Activated T-cell treated with anti-CD3 and anti-CD28 coated beads, Interleukin-2, amount 50 U/mL, for 4 hours (primary cell): ENCODE measurements at regions not wholly inside any gene's neighbourhood (a gene's known extent, or its start where the extent isn't known, plus 50 kb on each side); places are given as distances from the start of the nearest gene placed in this dataset.

Experiments used
- ATAC-seq, 2 donors: fragments of 200-7000 bp; cut with Tn5 transposase; one replicate each; pipeline ENCODE4 v1.10.0; 2021
- DNase-seq: peaks from one replicate; pipeline ENCODE4 v3.0.0-alpha.2; 2020
- H3K27me3 Mint-ChIP-seq: one replicate; pipeline ENCODE4 v1.8.0; 2021; ENCODE audit warnings: low read depth, mixed read lengths
- H3K36me3 Mint-ChIP-seq: one replicate; pipeline ENCODE4 v1.8.0; 2022; ENCODE audit warnings: mixed read lengths; ENCODE audit not compliant: insufficient read depth
- H3K4me1 Mint-ChIP-seq: one replicate; pipeline ENCODE4 v1.8.0; 2021; ENCODE audit warnings: low read depth, mixed read lengths
- H3K4me3 Mint-ChIP-seq: one replicate; pipeline ENCODE4 v1.8.0; 2021; ENCODE audit warnings: mild to moderate bottlenecking, moderate library complexity, mixed read lengths
- H3K9me3 Mint-ChIP-seq: one replicate; pipeline ENCODE4 v1.8.0; 2021; ENCODE audit warnings: mixed read lengths

- ATAC-seq (peak; percentile 46 to 53), DNase-seq (no peak)
- Mint-ChIP-seq H3K9me3 (peaks cover 11% of the 10 kb centered on the region), H3K36me3 (peaks cover 3% of the 10 kb centered on the region), H3K4me3 (no peak overlapping the region), H3K4me1 (peaks cover 53% of the 10 kb centered on the region), H3K27me3 (no peaks in the 10 kb centered on the region)
Measured at GRCh38 chr12:3951380-3952135, 78.4 kb upstream of the PARP11 start.

DNA sequence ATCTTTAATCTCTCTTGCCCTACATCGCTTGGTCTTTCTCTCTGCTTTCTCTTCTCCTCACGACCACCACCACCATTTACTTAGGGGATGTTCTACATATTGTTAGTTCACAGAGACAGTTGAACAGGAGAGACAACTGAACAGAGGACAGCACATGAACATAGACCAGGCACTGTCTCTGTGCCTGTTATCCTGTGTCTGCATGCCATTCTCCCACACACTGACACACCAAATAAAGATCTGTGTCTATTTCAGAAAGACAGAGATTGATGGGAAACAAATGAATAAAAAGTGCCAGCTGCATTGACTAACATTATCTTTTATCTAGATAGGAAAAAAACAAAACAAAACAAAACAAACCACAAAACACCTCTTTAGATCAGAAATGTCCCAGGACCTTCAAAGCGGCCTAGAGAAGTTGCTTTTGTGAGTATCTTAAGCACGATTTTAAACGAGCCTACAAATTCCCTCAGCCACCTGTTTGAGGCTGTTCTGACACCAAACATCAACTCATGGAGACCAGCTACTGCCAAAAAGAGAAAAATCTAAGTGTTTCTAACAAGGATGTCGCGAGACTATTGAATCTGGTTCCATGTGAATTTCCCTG lies 77.6 kb upstream of the PARP11 start:
- peaks cover 18% of the 10 kb centered on the region for H3K9me3 Mint-ChIP-seq
- peaks cover 3% of the 10 kb centered on the region for H3K36me3 Mint-ChIP-seq
- no peak for DNase-seq
- no peaks in the 10 kb centered on the region for H3K27me3 Mint-ChIP-seq
- H3K4me1 Mint-ChIP-seq = peaks cover 60% of the 10 kb centered on the region
- no peak overlapping the region for H3K4me3 Mint-ChIP-seq
- ATAC-seq = peak in 1 of 2 donors; percentile 35

DNA sequence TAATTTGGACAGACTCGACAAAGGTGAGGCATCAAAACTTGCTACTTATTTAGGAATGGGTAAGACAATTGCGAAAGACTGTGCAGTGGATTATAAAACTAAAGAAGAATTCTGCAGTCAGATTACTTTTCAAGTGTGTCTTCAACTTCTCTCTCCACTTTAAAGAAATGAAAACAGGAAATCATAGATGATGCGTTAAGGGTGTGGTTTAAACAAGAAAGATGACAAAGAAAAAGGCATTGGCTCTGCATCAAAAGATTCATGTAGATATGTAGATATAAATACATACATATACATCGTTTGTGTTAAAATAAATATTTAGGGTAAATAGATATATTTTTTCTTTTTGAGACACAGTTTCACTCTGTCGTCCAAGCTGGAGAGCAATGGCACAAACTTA lies 74.6 kb upstream of the PARP11 start:
- no peaks in the 10 kb centered on the region for H3K27me3 Mint-ChIP-seq
- peaks cover 60% of the 10 kb centered on the region for H3K4me1 Mint-ChIP-seq

GRCh38 chr12:3945671-3946070 lies 72.5 kb upstream of the PARP11 start:
- DNase-seq (no peak), ATAC-seq (no peak)
- H3K9me3 Mint-ChIP-seq = peaks cover 19% of the 10 kb centered on the region

More for the DNA sequence above, 74.6 kb upstream of the PARP11 start:
- Mint-ChIP-seq H3K4me3 (peak overlapping the region; percentile 12), H3K36me3 (peaks cover 3% of the 10 kb centered on the region), H3K9me3 (peaks cover 19% of the 10 kb centered on the region)
- DNase-seq (no peak), ATAC-seq (peak; percentile 40 to 56)

DNA sequence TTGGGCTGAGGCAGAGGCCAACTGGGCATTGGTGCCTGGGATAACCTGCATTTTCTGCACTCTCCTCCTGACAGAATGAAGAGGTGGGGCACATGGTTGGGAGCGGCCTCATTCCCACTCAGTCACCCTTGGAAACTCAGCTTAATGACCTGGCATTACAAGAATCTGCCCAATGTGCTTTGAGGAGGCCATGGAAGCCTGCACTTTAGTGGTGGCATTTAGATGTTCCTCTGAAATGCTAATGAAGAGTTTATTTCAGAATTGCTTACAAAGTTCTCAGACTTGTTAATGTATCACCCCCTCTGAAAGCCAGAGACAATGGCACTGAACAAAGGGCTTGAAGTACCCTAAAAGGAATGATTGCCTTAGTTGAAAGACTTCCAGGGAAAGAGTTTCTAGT lies 71.4 kb upstream of the PARP11 start:
- Mint-ChIP-seq H3K27me3 (no peaks in the 10 kb centered on the region), H3K4me1 (peaks cover 37% of the 10 kb centered on the region), H3K36me3 (peaks cover 3% of the 10 kb centered on the region), H3K4me3 (no peak overlapping the region), H3K9me3 (peaks cover 19% of the 10 kb centered on the region)
- DNase-seq (no peak), ATAC-seq (no peak)

More at GRCh38 chr12:3945671-3946070, 72.5 kb upstream of the PARP11 start:
- Mint-ChIP-seq H3K4me3 (no peak overlapping the region), H3K36me3 (peaks cover 3% of the 10 kb centered on the region), H3K4me1 (peaks cover 47% of the 10 kb centered on the region), H3K27me3 (no peaks in the 10 kb centered on the region)

DNA sequence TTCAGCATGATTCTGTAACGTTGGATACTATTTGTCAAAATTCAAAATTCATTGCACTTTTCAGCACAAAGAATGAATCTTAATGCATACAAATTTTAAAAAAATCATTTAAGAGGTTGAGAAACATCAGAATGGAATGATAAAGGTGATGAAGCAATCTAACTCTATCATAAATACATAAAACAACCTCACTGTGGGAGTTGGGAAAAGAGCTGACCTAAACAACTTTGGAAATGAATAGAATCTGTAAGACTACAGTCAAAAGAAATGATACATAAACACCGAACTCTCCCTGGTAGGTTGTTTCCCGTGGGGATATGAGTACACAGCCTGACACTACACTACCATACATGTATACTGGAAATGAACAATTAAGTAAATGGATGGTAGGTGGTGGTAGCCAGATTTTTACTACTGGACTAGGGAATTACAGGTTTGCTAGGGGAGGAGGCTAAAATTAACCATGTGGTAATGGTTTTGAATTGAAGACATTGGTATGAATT lies 64.9 kb upstream of the PARP11 start:
- no peak overlapping the region for H3K4me3 Mint-ChIP-seq
- no peaks in the 10 kb centered on the region for H3K27me3 Mint-ChIP-seq
- peaks cover 29% of the 10 kb centered on the region for H3K4me1 Mint-ChIP-seq
- ATAC-seq (no peak), DNase-seq (no peak)
- no peaks in the 10 kb centered on the region for H3K36me3 Mint-ChIP-seq
- H3K9me3 Mint-ChIP-seq = no peaks in the 10 kb centered on the region

DNA sequence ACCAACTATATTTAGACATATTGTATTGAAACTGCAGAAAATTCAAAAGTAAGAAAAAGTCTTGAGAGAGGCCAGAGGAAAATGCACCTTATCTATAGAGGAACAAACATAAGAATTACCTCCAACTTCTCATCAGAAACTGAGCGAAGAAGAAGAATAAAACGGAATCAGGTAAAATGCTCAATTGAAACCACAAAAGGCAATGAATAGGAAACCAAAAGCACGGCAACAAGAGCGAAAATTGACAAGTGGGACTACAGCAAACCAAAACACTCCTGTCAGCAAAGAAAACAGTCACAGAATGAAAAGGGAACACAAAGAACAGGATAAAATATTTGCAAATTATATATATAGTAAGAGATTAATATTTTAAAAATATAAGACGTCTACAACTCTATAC lies 61.9 kb upstream of the PARP11 start:
- no peaks in the 10 kb centered on the region for H3K27me3 Mint-ChIP-seq
- H3K36me3 Mint-ChIP-seq = no peaks in the 10 kb centered on the region
- DNase-seq (no peak), ATAC-seq (peak in 1 of 2 donors; percentile 53)
- peak overlapping the region; percentile 65 for H3K4me3 Mint-ChIP-seq
- H3K9me3 Mint-ChIP-seq = no peaks in the 10 kb centered on the region
- H3K4me1 Mint-ChIP-seq = peaks cover 55% of the 10 kb centered on the region

GRCh38 chr12:3933819-3934192 lies 60.6 kb upstream of the PARP11 start:
- no peaks in the 10 kb centered on the region for H3K27me3 Mint-ChIP-seq
- no peak for DNase-seq
- peak; percentile 22 to 23 for ATAC-seq
- no peaks in the 10 kb centered on the region for H3K9me3 Mint-ChIP-seq
- peaks cover 60% of the 10 kb centered on the region for H3K4me1 Mint-ChIP-seq
- no peaks in the 10 kb centered on the region for H3K36me3 Mint-ChIP-seq
- H3K4me3 Mint-ChIP-seq = peak overlapping the region; percentile 64

DNA sequence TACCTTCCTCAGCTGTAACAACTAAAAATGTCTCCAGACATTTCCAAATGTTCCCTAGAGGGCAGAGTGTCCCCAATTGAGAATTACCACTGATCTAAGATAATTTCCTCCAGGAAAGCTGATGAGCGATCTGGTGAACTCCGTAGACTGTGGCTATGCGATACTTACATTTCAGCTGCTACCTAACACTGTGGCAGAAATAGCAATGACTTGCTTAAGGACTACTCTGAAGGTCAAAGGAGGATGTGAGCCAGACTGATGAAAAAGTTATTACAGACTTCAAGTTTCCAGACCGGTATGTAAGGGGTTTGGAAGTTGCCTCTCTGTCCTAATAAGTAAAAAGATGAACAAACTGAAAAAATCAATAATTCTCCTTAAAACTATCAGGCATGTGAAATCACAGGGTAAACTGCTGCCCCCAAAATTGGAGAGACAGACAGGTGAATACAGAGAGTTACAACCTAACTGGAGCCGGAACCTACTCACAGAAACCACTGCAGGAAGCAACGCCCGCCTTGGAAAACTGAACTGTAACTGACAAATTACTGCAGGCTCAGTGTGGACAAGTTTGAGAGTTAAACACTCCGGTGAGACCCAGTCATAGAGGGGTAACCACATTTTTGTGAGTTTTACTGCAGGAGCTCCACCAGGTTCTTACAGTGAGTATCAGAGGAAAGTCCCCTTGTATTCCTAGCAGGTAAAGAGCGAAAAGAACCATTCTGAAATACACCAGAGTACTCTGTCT lies 60.0 kb upstream of the PARP11 start:
- Mint-ChIP-seq H3K36me3 (no peaks in the 10 kb centered on the region), H3K9me3 (no peaks in the 10 kb centered on the region), H3K4me3 (peak overlapping the region; percentile 19), H3K27me3 (no peaks in the 10 kb centered on the region), H3K4me1 (peaks cover 61% of the 10 kb centered on the region)
- peak; percentile 72 to 74 for ATAC-seq
- no peak for DNase-seq

DNA sequence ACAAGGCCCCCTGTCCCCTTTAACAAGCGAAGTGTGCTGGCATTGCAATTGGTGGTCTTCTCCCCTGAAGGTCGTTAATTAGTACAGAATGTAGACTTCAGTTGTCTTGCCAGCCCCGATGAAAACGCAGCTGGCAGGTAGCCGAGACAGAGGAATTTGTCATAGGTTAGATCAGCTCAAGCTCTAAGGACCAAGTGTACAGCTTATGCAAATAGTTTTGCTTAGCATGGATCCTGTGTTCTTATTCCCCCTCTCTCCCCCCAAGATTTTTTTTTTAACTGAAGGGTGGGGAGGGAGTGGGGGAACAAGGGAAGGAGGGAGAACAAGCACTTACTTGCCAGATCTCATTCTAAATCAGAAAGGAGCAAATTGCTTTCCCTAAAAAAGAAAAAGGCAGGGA lies 58.6 kb upstream of the PARP11 start:
- Mint-ChIP-seq H3K4me1 (peaks cover 61% of the 10 kb centered on the region), H3K27me3 (no peaks in the 10 kb centered on the region), H3K36me3 (no peaks in the 10 kb centered on the region), H3K4me3 (no peak overlapping the region), H3K9me3 (no peaks in the 10 kb centered on the region)
- ATAC-seq (no peak), DNase-seq (no peak)

DNA sequence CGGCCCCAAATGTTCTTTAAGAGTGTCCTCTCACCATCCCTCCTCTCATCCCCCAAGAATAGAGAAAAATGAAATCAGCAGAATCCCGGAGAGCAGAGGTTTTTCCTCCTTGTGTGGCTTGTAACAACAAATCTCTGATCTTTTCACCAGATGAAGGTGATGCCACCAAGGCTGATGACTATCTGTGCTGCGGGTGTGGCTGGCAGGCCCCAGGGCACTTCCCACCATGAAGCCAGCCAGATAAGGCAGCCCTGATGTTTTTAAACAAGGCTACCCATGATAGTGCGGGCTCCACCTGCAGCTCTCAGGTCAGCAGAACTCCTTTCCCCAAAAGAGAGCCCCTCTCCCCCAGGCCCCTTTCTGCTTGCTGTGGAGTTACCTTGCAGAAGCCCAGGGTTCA lies 58.0 kb upstream of the PARP11 start:
- ATAC-seq = peak in 1 of 2 donors; percentile 29
- Mint-ChIP-seq H3K27me3 (no peaks in the 10 kb centered on the region), H3K36me3 (no peaks in the 10 kb centered on the region), H3K9me3 (no peaks in the 10 kb centered on the region), H3K4me3 (no peak overlapping the region), H3K4me1 (peaks cover 61% of the 10 kb centered on the region)
- no peak for DNase-seq

GRCh38 chr12:3929875-3930615 lies 56.8 kb upstream of the PARP11 start:
- peaks cover 56% of the 10 kb centered on the region for H3K4me1 Mint-ChIP-seq
- ATAC-seq (no peak), DNase-seq (no peak)
- no peaks in the 10 kb centered on the region for H3K9me3 Mint-ChIP-seq
- H3K36me3 Mint-ChIP-seq = no peaks in the 10 kb centered on the region
- H3K27me3 Mint-ChIP-seq = no peaks in the 10 kb centered on the region
- H3K4me3 Mint-ChIP-seq = no peak overlapping the region

DNA sequence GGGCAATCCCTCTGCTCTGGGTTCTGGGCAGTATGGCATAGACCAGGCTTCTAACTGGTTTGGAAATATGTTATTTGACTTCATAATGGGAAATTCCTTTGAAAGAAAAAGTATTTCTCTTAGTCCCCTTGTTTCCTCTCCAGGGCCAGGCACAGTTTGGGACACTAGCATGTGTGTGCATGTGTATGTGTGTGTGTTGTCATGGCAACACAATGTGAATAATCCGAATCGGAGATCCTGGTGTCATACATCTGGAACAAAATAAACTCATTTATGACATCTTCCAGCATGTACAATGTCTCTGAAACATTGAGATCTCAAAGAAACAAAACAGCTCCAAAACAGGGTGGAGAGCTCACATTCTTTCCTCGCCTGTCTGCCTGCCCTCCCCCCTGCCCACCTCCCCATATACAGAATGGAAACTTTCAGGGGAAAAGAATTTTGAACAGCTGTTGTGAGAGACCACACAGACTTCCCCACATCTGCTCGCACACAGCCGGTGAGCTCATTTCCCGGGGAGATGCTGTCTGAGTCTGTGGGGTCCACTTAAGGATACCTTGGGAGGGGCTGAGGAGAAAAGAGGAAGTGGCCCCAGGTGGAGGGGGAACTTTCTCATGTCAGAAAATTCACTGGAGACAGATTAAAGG lies 55.5 kb upstream of the PARP11 start:
- Mint-ChIP-seq H3K9me3 (no peaks in the 10 kb centered on the region), H3K36me3 (no peaks in the 10 kb centered on the region), H3K4me3 (no peak overlapping the region), H3K27me3 (no peaks in the 10 kb centered on the region), H3K4me1 (peaks cover 49% of the 10 kb centered on the region)
- no peak for DNase-seq
- ATAC-seq = no peak

GRCh38 chr12:3925621-3926020 lies 52.4 kb upstream of the PARP11 start:
- H3K9me3 Mint-ChIP-seq = no peaks in the 10 kb centered on the region
- no peak overlapping the region for H3K4me3 Mint-ChIP-seq
- ATAC-seq = no peak
- no peaks in the 10 kb centered on the region for H3K36me3 Mint-ChIP-seq
- DNase-seq = no peak
- peaks cover 28% of the 10 kb centered on the region for H3K4me1 Mint-ChIP-seq
- H3K27me3 Mint-ChIP-seq = no peaks in the 10 kb centered on the region
